ENCODE measurements at regions not wholly inside any gene's neighbourhood (a gene's known extent, or its start where the extent isn't known, plus 50 kb on each side); places are given as distances from the start of the nearest gene placed in this dataset.

GRCh38 chr16:86919578-86920305, 341.4 kb downstream of the FOXL1 start:
- no peak for DNase-seq

DNA sequence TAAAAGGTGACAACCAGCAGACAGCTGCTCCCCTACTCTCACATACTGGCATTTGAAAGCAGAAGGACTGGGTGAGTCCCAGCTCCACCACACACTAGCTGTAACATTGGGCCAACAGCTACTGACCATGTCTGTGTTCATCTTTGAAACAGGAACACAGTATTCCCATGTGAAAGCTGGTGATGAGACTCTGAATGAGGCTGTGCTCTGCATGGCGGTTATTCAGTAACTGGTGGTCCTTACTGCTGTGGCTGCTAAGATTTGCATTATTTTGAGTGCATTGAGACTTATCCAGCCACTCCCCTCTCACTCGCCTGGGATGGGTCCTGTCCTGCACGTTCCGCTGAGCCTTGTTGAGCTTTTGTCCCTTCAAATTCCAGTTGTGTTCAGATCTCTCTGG, 342.9 kb downstream of the FOXL1 start:
- DNase-seq = no peak

- no peak for DNase-seq
These were observed 344.0 kb downstream of the FOXL1 start for GRCh38 chr16:86922311-86922710.

DNA sequence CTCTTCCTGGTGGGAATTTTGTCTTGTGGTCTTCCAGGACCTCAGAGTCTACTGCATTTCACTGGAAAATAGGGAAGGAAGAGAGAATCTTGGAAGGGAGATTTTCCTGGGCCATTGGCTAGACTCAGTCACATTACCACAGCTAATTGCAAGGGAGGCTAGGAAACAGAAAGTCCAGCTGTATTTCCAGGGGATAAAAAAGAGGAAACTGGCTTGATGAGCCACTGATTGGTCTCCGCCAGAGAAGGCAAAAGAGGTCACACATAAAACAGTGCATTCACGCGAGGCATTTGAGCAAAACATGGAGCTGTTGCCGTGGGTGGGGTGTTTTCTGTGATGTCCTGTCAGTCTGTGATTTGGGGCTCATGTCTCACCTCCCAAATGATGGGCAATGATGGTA, 345.3 kb downstream of the FOXL1 start:
- DNase-seq = no peak

DNA sequence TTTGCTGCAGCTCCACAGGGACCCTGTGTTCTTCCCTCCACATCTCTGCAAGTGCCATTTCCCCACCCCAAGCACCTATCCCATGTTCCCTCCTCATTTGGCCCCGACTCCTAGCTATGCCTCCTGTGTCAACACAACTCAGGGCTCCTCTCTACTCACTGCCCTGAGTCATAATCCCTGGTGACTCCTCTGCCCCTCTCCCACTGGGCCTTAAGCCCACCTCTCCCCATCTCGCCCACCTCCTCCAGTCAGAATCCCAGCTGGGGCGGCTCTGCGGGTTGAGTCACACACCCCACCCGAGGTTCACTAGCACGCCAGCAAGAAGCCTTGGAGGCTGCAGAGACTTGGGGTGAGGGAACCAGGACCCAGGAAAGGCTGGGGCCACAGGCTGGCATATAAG, 346.2 kb downstream of the FOXL1 start:
- no peak for DNase-seq

DNA sequence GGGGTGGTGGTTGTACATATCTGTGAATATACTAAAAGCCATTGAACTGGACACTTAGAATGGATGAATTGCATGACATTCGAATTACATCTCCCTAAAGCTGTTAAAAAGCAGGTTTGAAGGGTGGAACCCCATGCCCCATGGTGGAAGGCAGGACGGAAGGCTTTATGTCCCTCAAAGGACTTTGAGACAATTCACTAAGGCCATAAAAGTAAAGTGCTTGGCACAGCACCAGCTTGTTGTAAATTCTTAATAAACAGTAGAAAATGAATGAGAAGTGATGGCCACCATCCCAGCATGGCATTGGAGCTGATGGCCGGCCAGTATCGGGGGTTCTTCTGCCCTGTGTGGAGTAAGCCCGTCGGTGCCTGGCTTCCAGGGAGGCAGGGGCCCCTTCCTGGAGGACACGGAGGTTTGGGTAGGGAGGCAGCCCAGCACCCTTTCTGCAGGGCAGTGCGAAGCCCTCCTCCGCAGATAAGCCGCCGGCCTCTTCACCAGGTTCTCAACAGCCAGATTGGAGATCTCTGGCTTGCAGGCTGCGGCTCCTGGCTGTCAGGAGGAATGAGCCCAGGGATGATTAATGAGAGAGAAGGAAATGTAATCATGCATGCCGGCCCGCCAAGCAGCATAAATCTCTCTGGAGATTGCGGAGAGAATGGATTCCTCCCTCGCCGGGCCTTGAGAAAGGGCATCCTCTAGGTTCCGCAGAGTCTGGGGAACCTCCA, 346.9 kb downstream of the FOXL1 start:
- no peak for DNase-seq

GRCh38 chr16:86926181-86927094, 348.1 kb downstream of the FOXL1 start:
- no peak for DNase-seq

DNA sequence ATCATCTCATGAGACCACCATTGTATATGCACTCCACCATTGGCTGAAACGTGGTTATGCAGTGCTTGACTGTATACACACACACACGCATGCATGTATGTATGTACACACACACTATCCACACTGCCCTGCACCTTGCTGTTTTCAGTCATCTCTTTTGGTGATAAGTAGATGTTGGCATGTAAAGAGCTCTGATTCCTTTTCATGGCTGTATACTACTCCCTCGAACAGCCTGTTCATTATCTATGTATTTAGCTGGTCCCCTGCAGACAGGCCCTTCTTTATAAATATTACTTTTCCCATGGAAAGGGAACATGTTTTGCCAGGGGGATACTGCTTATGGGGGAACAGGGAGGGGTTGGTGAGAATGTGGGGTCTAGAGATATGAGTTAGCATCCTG, 349.4 kb downstream of the FOXL1 start:
- no peak for DNase-seq

DNA sequence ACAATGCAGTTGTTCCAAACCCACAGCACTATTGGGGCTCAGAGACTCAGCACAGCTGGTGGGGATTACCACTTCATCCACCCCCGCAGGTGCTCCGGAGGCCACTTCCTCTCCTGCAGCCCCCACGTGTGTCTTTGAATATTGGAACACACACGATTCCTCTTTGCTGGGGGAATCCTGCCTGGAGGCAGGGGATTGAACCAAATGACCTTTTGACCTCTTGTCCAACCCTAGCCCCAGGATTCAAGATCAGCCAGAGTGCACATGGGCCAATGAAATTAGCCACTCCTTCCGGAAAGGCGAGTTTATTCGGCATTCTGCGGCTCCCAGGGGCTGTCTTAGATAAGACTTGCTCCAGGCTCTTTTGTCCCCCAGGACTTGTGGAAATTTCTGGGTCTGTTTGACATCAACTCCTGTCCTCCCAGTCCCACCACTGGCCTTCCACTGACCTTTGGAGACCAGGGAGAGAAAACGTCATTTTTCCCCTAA, 350.2 kb downstream of the FOXL1 start:
- DNase-seq = no peak

- no peak for DNase-seq
These were observed 350.9 kb downstream of the FOXL1 start for GRCh38 chr16:86929057-86929871.

DNA sequence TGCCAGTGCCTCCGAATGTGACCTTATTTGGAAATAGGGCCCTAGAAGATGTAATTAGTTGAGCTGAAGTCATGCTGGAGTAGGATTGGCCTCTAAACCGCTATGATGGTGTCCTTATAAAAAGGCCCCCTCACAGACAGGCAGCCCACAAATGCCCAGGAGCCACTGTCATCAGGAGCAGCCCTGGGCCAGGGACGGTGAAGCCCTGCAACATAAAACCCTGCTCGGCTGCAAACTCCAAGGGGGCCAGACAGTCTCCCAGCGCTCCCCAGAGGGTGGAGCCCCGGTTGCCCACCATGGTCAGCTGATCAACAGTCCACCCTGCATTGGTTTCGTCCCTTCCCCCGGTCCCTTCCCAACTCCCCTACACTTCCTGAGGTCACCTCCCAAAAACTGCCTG, 351.7 kb downstream of the FOXL1 start:
- no peak for DNase-seq

DNA sequence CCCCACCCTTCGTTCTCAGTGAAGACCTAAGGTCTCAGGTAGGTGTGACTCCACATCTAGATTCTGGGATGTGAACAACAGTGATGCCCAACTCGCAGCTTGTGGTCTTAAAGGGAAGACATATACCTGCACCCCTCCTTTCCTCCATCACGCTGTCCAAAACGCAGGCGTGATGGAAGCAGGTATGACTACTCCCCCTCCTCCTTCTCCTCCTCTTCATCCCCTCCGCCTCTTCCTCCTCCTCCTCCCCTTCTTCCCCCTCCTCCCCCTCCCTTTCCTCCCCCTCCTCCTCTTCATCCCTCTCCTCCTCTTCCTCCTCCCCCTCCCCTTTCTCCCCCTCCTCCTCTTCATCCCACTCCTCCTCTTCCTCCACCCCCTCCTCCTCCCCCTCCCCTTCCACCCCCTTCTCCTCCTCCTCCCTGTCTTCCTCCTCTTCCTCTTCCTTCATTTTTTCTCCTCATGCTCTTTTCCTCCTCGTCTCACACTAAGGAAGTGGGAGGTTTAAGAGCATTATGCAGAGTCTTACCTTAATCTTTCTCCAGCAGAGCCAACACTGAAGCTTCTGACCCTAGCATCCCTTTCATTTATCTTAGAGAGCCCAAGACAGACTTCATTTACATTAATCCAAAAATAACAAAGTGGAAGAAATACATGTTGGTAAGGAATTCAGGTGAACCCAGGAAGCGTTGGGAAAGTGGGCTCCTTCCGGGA, 352.5 kb downstream of the FOXL1 start:
- DNase-seq = no peak

- DNase-seq = no peak
These were observed 353.1 kb downstream of the FOXL1 start for GRCh38 chr16:86931410-86931941.

- no peak for DNase-seq
These were observed 354.0 kb downstream of the FOXL1 start for GRCh38 chr16:86932130-86932982.

- no peak for DNase-seq
These were observed 356.4 kb downstream of the FOXL1 start for GRCh38 chr16:86934581-86935375.

GRCh38 chr16:86939609-86940008, 361.3 kb downstream of the FOXL1 start:
- no peak for DNase-seq

- no peak for DNase-seq
These were observed 363.4 kb downstream of the FOXL1 start for GRCh38 chr16:86941731-86942130.

DNA sequence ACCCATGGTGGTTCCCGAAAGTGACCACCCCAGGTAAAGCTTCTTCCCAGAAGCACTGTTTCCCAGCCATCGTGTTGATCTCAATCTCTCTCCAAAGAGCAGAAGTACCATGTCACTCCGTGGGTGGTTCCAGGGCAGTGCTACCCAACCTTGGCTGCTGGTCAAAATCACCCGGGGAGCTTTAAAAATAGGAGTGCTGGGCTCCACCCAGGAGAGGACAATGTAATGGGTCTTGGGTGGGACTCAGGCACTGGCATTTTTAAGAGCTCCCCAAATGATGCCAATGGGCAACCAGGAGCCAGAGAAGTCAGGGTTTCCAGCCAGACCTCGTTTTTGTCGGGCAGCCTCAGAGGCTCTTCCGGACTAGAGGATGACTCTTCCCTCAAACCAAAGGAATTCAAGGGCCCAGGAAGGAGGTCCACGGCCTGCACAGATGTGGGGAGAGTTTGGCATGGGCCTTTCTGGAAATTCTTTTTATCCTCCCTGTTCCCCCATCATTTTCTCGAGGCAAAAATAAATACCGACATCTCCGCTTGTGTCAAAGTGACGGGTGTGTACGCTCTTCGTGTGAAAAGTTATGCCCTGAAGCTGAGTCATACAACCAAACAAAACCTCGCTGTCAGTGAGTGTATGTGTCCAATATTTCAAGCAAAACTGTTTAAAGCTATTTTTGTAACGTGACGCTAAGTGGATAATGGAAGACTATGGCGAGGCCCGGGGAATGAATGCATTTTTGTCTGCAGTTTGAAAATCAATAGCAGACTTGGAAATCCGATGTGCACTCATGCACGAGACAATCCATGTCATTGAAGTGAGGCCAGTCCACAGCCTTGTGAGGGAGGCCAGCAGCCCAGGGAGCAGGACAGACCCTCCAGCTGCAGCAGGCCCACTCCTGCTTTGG, 364.1 kb downstream of the FOXL1 start:
- DNase-seq = no peak
